HG02885 (cell line): ENCODE measurements at regions not wholly inside any gene's neighbourhood (a gene's known extent, or its start where the extent isn't known, plus 50 kb on each side); places are given as distances from the start of the nearest gene placed in this dataset.
"Not testable (repeated sequence)": the region's sequence is repeated elsewhere in the genome, so short reads cannot be mapped to it uniquely, and the experiment has no call there.

ENCODE experiments used
- ATAC-seq: cut with Tn5 transposase; IDR thresholded peaks from one replicate; pipeline ENCODE4 v1.9.1; 2021; ENCODE audit warnings: mild to moderate bottlenecking; ENCODE audit not compliant: unreplicated experiment, poor library complexity

DNA sequence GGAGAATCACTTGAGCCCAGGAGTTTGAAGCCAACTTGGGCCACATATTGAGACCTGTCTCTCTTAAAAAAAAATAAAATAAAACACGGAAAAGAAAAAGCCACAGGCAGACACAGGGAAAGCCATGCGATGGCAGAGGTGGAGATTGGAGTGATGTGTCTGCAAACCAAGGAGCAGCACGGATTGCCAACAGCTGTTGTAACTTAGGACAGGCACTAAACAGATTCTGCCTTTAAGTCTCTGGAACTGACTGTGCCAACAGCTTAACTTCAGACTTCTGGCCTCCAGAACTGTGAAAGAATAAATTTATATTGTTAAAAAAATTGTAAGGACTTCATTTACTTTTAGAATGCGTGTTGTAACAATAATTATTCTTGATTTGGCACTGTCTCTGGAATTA lies 318.5 kb upstream of the CHD1 start:
- no peak for ATAC-seq

DNA sequence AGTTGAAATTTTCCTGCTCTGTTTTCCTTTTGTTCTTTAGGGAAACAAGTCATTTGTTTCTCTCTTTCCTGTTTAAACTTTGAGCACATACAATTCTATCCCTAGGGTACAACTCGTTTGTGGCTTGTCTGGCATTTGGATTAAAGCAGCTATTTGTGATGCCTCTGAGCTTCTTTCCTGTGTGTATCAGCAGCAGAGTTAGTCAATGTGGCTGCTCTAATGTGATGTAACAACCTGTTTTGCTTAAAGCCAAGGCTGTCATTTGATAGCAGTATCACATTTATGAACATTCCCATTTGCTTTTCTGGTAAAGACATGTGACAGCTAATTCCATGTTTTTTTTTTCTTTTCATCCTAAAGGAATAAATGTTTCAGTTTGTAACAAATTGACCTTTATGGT lies 314.3 kb upstream of the CHD1 start:
- ATAC-seq: no peak

DNA sequence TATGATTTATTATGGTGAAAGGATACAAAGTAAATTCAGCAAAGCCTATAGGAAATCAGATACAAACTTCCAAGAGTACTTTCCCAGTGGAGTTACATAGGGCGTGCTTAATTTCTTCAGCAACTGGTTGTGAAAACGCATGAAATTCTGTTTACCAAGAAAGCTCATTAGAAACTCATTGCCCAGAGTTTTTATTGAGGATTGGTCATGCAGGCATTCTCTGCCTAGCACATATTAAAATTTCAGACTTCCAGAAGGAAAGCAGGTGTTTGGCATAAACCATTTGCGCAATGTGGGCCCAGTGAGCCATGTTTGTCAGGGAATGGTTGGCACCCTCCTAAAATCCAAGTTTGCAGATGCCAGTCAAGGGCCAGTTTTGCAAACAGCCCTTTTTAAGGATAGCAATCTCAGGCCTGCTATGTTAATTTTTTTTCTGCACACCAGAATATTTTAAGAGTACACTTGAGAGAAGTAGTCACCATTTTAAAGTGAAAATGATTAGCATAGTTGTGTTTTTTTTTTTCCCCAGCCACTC lies 311.1 kb upstream of the CHD1 start:
- no peak for ATAC-seq

DNA sequence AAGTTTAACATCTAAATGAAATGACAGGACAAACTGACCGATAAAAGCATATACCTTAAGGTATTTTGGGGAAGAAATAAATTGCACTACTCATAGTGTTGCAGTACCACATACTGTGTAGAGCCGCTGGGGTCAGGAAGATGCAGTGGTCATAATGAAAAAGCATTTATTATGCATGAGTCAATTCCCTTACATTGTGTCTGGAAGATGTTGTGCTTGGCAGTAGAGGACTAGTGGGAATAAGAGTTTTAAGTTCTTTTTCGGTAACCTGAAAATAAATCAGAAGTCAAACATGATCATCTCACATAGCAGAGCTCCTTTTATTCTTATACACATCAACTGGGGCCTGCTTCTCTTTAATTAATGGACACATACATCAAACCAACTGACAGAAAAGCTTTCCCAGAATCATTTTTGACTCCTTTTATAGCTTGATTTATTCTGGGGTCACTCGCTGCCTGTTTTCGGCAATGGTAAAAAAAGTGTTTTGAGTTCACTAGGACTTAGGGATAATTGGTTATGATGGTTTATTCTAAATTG lies 262.5 kb upstream of the CHD1 start:
- ATAC-seq: no peak

GRCh38 chr5:99187611-99188010 lies 258.8 kb upstream of the CHD1 start:
- ATAC-seq: no peak

DNA sequence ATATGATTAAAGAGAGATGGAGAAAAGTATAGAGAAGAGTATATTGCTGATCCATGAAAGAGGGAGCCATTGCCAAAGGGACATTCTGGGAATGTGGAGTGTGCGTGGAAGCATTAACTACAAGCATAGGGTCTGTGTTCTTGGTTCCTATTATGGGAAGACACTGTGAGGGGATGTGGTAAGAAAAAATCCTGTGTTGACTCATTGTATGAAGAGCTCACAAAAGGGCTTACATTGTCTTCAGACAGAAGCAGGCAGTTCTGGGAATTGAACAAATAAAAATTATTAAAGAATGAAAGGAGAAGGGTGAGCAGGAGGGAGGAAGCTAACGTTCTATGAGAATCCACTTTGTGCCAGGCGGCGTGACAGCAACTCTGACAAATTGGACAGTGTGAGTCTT lies 250.4 kb upstream of the CHD1 start:
- no peak for ATAC-seq

DNA sequence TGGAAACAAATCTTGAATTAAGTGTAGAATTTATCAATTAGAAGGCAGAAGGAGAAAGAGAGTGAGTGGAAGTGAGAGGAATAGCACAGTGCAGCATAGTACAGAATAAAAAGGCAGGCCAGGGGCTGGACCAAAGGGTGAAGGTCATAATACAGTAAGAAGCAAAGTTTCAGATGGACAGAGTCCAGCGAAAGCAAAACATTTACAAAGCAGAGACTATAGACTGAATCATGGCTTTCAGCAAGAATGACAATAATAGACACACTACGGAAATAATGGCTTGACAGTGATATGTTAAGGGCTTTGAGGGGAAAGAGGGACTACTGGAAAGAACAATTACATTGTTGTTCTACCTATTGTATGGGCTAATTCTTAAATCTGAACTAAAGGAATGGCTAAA lies 249.0 kb upstream of the CHD1 start:
- ATAC-seq: no peak

GRCh38 chr5:99176186-99176585 lies 247.4 kb upstream of the CHD1 start:
- ATAC-seq: no peak

DNA sequence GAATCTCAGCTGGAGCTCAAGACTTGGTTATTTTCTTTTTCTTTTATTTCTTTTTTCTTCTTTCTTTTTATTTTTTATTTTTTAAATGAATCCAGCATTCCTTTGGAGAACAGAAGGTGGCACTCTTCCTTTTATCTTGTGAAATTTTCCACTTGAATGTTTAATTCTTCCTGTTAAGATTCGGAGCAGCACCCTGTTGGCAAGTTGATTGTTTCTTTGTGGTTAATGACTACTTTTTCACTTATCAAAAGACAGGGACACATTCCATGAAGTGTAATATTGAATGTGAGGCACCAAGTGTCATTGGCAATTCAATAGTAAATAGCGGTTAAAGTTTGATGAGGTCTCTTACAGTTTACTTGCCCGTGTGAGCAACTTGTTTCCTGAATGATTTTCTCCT lies 240.5 kb upstream of the CHD1 start:
- no peak for ATAC-seq

DNA sequence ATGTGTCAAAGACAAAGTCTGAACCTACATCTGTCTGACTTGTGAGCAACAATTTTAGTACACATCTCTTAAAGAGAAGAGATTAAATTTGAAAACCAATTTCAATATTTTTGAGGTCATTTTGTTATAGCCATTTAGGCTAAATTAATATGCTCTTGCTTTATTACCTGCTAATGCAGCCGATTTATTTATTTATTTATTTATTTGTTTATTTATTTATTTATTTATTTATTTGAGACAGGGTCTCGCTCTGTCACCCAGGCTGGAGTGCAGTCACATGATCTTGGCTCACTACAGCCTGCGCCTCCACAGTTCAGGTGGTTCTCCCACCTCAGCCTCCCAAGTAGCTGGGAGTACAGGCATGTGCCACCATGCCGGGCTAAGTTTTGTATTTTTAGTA lies 232.7 kb upstream of the CHD1 start:
- ATAC-seq: not testable (repeated sequence)

DNA sequence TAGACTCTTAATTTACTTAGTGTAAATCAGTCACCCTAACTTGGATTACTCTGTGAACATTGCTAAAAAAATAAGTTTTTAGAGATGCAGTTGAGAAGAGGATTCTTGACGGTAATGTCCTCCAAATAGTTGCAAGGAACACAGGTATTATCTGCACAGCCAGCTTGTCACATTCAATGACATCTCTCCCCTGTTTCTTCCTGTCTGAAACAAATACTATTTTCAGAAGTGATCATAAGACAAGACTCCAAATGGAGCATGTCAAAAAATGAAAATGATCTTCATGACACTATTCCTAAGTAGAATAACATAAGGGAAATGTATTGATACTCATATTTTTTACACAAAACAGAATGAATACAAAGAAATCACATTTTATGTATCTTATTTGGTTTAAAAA lies 227.9 kb upstream of the CHD1 start:
- ATAC-seq: no peak

DNA sequence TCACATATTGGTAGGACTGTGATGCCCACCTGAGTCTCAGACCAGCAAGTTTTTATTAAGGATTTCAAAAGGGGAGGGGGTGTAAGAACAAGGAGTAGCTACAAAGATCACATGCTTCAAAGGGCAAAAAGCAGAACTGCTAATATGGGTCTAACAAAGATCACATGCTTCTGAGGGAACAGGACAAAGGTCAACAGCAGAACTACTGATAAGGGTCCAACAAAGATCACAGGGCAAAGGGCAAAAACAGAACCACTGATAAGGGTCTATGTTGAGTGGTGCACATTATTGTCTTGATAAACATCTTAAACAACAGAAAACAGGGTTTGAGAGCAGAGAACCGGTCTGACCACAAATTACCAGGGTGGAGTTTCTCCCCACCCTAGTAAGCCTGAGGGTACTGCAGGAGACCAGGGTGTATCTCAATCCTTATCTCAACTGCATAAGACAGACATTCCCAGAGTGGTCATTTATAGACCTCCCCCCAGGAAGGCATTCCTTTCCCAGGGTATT lies 214.5 kb upstream of the CHD1 start:
- not testable (repeated sequence) for ATAC-seq

GRCh38 chr5:99141534-99142128 lies 212.8 kb upstream of the CHD1 start:
- ATAC-seq: no peak

DNA sequence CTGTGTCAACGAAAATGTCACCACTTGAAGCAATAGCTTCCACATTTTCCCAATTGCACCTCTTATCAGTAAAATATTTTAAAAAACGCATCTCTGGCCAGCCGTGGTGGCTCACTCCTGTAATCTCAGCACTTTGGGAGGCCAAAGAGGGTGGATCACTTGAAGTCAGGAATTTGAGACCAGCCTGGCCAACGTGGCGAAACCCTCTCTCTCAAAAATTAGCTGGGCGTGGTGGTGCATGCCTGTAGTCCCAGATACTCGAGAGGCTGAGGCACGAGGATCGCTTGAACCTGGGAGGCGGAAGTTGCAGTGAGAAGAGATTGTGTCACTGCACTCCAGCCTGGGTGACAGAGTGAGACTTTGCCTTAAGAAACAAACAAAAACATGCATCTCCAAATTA lies 210.1 kb upstream of the CHD1 start:
- no peak for ATAC-seq

GRCh38 chr5:99133921-99134320 lies 205.1 kb upstream of the CHD1 start:
- ATAC-seq: no peak

DNA sequence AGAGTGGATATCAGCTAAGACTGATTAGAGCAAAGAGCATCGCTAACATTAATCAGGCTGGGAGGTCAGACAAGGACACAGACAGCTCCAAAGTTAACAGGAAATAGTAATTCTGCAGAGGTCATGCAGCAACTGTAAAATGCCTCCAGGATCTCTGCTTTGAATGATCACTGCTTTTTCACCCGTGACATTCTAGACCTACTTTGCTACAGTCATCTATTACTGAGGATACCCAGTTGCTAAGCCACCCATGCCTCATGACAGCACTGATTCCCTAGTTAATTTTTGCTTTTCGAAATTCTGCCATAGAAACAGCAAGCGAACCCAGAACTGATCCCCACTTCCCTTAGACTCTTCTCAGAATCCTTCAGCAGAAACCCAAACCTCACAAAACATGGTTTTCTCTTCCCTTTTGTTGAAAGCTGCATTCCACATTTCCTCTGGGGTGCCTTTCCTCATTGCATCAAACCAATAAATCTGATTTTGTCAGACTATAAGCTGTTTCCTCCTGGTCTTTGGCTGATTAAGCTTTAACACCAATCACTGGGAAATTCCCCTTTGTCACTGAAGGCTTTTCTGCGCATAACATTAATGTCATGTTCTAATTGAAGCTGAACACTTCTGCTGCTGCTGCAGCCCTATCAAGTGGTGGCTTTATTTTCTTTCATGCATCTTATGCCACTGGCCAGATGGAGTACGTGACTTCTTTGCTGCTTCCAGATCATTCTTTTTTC lies 201.1 kb upstream of the CHD1 start:
- ATAC-seq: no peak

GRCh38 chr5:99122976-99123375 lies 194.2 kb upstream of the CHD1 start:
- no peak for ATAC-seq

GRCh38 chr5:99119326-99119725 lies 190.5 kb upstream of the CHD1 start:
- no peak for ATAC-seq

DNA sequence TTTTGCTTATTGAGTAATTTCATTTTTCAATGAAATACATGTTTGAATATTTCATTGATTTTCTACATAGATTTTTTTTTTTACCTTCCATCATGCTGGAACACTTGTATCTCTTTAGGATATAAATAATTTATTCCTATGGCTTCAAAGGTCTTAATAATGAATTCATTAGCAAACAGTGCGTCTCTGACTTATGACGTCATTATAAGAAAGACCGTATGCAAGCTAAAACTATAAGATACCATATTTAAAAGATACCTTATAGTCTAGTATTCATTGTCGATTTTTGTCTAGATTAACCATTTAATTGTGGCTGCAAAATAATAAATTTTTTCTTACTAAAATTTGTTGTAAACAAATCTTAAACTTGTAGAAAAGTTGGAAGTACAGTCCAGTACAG lies 187.7 kb upstream of the CHD1 start:
- no peak for ATAC-seq

- ATAC-seq: no peak
Measured at GRCh38 chr5:99109894-99110293, 181.1 kb upstream of the CHD1 start.

DNA sequence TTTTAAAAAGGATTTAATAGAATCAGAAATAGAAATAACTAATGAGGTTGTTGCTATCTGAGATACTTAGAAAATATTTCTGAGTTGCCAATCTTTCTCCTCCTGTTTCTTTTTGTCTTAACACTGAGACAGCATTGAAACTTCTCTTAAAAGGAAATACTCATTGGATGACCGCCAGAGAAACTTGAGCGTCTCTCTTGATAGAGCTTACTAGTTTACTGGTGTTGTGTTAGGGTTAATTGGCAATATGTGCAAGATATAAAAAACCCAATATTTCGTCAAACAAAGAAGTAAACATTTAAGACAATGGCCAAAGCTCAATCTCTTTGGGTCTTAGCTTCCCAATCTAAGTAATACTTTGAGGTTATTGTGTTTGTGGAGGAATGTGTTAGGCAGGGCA lies 176.4 kb upstream of the CHD1 start:
- ATAC-seq: no peak
